ENCODE measurements at regions not wholly inside any gene's neighbourhood (a gene's known extent, or its start where the extent isn't known, plus 50 kb on each side); places are given as distances from the start of the nearest gene placed in this dataset.

DNA sequence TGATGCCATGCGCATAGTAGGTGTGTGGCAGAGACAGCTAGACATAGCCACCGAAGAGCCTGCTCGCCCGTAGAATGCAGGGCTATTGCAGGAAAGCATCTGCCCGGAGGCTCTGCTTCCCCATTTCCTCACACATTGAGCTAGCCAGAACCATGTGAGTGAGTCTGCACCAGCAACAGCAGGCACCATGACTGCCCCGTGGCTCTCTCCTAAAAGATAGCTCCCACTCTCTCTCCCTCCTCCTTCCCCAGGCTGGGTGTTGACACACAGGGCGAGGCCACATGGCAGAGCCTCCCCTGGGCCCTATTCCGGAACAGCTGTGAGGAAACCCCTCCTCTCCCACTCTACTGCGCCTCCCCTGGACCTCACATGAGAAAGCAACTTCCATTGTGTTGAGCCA is 52.3 kb upstream of the ATP12A start:
- H3K4me1 ChIP-seq (ENCODE audit: low read depth), result peaks cover 28% of the 10 kb centered on the region

GRCh38 chr13:24629320-24629719 is 50.9 kb upstream of the ATP12A start:
- Histone ChIP-seq H3K9me3 (no peaks in the 10 kb centered on the region), H3K4me3 (no peak overlapping the region), H3K36me3 (ENCODE audit: low read depth) (no peaks in the 10 kb centered on the region), H3K4me1 (ENCODE audit: low read depth) (peaks cover 28% of the 10 kb centered on the region)
- intact Hi-C loops (cut with DNase I, micrococcal nuclease), result no loop called here
- no peak for ATAC-seq
- TF ChIP-seq, protein P1, sequence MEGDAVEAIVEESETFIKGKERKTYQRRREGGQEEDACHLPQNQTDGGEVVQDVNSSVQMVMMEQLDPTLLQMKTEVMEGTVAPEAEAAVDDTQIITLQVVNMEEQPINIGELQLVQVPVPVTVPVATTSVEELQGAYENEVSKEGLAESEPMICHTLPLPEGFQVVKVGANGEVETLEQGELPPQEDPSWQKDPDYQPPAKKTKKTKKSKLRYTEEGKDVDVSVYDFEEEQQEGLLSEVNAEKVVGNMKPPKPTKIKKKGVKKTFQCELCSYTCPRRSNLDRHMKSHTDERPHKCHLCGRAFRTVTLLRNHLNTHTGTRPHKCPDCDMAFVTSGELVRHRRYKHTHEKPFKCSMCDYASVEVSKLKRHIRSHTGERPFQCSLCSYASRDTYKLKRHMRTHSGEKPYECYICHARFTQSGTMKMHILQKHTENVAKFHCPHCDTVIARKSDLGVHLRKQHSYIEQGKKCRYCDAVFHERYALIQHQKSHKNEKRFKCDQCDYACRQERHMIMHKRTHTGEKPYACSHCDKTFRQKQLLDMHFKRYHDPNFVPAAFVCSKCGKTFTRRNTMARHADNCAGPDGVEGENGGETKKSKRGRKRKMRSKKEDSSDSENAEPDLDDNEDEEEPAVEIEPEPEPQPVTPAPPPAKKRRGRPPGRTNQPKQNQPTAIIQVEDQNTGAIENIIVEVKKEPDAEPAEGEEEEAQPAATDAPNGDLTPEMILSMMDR (IDR thresholded peaks at IDR 0.05), result no peak
- DNase-seq, result no peak

More for the DNA sequence above, 52.3 kb upstream of the ATP12A start:
- no peak for DNase-seq
- TF ChIP-seq, protein P1 (IDR thresholded peaks at IDR 0.05), result no peak
- ATAC-seq, result peak; percentile 39
- intact Hi-C loops (cut with DNase I, micrococcal nuclease), result no loop called here
- no peak overlapping the region for H3K4me3 ChIP-seq
- H3K9me3 ChIP-seq, result no peaks in the 10 kb centered on the region
- H3K36me3 ChIP-seq (ENCODE audit: low read depth), result no peaks in the 10 kb centered on the region

DNA sequence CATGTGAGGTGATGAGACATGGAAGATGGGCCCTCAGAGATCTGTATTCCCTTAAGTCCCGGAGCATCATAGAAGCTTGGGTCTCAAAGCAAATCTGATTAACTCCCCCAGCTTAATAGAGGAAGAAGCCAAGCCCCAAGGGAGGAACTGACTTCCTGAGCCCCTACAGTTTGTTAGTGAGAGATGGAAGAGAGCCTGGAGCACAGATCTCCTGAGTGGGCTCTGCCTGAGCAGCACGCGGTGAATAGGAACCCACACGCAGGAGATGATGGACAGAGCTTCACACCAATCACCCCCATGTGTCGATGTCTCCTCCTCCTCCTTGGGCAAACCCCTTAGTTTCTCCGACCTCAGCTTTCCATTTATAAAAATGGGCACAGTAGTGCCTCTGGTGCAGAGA is 50.1 kb upstream of the ATP12A start:
- DNase-seq (no peak), ATAC-seq (no peak)
- intact Hi-C loops (cut with DNase I, micrococcal nuclease), result no loop called here
- H3K4me3 ChIP-seq, result no peak overlapping the region
- no peaks in the 10 kb centered on the region for H3K36me3 ChIP-seq (ENCODE audit: low read depth)
- TF ChIP-seq, protein P1 (IDR thresholded peaks at IDR 0.05), result no peak
- no peaks in the 10 kb centered on the region for H3K9me3 ChIP-seq
- H3K4me1 ChIP-seq (ENCODE audit: low read depth), result peaks cover 28% of the 10 kb centered on the region

Data from mucosa of descending colon (tissue), 3 donors.